ENCODE measurements at regions not wholly inside any gene's neighbourhood (a gene's known extent, or its start where the extent isn't known, plus 50 kb on each side); places are given as distances from the start of the nearest gene placed in this dataset.

DNA sequence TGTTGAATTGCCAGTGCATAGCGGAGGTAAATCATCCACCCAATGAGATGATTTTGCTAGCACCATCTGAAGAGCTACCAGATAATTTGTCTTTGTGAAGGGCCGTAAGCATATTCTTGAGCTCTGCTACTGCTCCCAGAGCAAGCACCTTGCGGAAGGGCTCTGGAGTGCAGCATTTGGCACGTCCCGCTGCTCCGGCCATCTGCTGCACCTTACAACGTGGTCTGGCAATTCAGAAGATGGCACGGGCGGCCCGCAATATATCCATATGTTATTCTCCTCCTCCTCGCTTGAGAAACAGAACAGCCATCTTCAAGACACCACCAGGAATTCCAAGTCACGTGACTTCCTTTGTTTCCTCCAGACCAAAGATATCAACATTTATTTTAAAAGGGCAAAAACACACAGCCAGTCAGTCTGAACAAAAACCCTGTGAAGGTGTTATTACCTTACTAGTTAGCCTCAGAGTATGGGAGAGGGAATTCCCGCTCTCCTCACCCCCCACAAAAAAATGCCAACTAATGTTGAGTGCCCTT, 1095.7 kb upstream of the TENM3 start:
- TF ChIP-seq YY1 (IDR thresholded peaks at IDR 0.05; ENCODE audit: insufficient read depth, insufficient read length) (no peak), ZNF274 (IDR thresholded peaks at IDR 0.05; ENCODE audit: low read depth, low read length) (no peak)

Measured in NT2/D1 (cell line).